Type B pancreatic cell (in vitro differentiated cells): ENCODE measurements at regions not wholly inside any gene's neighbourhood (a gene's known extent, or its start where the extent isn't known, plus 50 kb on each side); places are given as distances from the start of the nearest gene placed in this dataset.
A peak's percentile ranks its signal among the peaks of the same experiment; 100 is the strongest.

ENCODE experiments used
- DNase-seq: peaks from one replicate; pipeline ENCODE4 v3.0.0; 2021; ENCODE audit warnings: mixed read lengths; ENCODE audit not compliant: unreplicated experiment; ENCODE audit errors: extremely low spot score
- H3K27ac Mint-ChIP-seq: 2 replicates; pipeline ENCODE4 v1.8.0; 2021; ENCODE audit warnings: mild to moderate bottlenecking, mixed read lengths
- H3K27me3 Mint-ChIP-seq: 2 replicates; pipeline ENCODE4 v1.8.0; 2021; ENCODE audit warnings: mixed read lengths
- H3K36me3 Mint-ChIP-seq: 2 replicates; pipeline ENCODE4 v1.8.0; 2021; ENCODE audit warnings: mixed read lengths
- H3K4me1 Mint-ChIP-seq: one replicate; pipeline ENCODE4 v1.8.0; 2021; ENCODE audit warnings: mixed read lengths; ENCODE audit not compliant: unreplicated experiment
- H3K4me3 Mint-ChIP-seq: 2 replicates; pipeline ENCODE4 v1.8.0; 2021; ENCODE audit warnings: mild to moderate bottlenecking, mixed read lengths
- H3K9me3 Mint-ChIP-seq: 2 replicates; pipeline ENCODE4 v1.8.0; 2021; ENCODE audit warnings: mixed read lengths
- CTCF ChIP-seq: fragments of 200-600 bp; sonication (generic); conservative IDR thresholded peaks from 2 replicates; pipeline ENCODE4 v1.5.0; 2021; ENCODE audit warnings: antibody characterized with exemption, mild to moderate bottlenecking

GRCh38 chr12:87820524-87821202 is 208.5 kb downstream of the C12orf50 start:
- Mint-ChIP-seq H3K9me3 (no peaks in the 10 kb centered on the region), H3K36me3 (no peaks in the 10 kb centered on the region), H3K27me3 (no peaks in the 10 kb centered on the region), H3K4me1 (peaks cover 18% of the 10 kb centered on the region), H3K4me3 (peak overlapping the region; percentile 6), H3K27ac (peak overlapping the region; percentile 10)
- no peak for TF ChIP-seq CTCF
- no peak for DNase-seq

DNA sequence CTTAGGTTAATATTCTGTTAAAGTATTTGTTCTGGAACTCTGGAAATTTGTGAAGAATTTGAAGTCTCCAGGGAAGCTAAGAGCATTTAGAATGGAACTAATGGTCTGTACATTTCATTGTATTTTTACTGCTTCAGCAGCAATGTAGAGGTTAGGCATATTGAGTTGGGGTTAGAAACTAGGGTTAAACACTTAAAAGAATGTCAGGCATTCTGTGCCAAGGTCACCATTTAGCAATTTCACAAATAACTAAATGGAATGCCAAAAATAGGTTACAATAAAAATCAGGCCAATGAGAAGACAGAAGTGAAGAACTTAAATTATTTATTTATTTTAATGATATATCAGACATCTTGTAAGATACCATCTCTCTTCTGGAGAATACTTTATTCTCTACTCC is 210.8 kb downstream of the C12orf50 start:
- no peaks in the 10 kb centered on the region for H3K36me3 Mint-ChIP-seq
- H3K9me3 Mint-ChIP-seq: peaks cover 4% of the 10 kb centered on the region
- H3K27ac Mint-ChIP-seq: no peak overlapping the region
- no peaks in the 10 kb centered on the region for H3K27me3 Mint-ChIP-seq
- DNase-seq: no peak
- no peak for TF ChIP-seq CTCF
- no peak overlapping the region for H3K4me3 Mint-ChIP-seq
- peaks cover 23% of the 10 kb centered on the region for H3K4me1 Mint-ChIP-seq

- H3K27ac Mint-ChIP-seq: no peak overlapping the region
- H3K36me3 Mint-ChIP-seq: no peaks in the 10 kb centered on the region
- DNase-seq: no peak
These were observed 213.2 kb downstream of the C12orf50 start for GRCh38 chr12:87815771-87816585.

GRCh38 chr12:87814625-87815024 is 214.6 kb downstream of the C12orf50 start:
- Mint-ChIP-seq H3K27ac (no peak overlapping the region), H3K36me3 (no peaks in the 10 kb centered on the region), H3K4me3 (no peak overlapping the region), H3K27me3 (no peaks in the 10 kb centered on the region), H3K4me1 (peaks cover 25% of the 10 kb centered on the region), H3K9me3 (peaks cover 4% of the 10 kb centered on the region)
- no peak for DNase-seq
- TF ChIP-seq CTCF: no peak

More at GRCh38 chr12:87815771-87816585, 213.2 kb downstream of the C12orf50 start:
- TF ChIP-seq CTCF: no peak
- H3K9me3 Mint-ChIP-seq: peaks cover 4% of the 10 kb centered on the region
- no peak overlapping the region for H3K4me3 Mint-ChIP-seq
- no peaks in the 10 kb centered on the region for H3K27me3 Mint-ChIP-seq
- H3K4me1 Mint-ChIP-seq: peaks cover 32% of the 10 kb centered on the region

DNA sequence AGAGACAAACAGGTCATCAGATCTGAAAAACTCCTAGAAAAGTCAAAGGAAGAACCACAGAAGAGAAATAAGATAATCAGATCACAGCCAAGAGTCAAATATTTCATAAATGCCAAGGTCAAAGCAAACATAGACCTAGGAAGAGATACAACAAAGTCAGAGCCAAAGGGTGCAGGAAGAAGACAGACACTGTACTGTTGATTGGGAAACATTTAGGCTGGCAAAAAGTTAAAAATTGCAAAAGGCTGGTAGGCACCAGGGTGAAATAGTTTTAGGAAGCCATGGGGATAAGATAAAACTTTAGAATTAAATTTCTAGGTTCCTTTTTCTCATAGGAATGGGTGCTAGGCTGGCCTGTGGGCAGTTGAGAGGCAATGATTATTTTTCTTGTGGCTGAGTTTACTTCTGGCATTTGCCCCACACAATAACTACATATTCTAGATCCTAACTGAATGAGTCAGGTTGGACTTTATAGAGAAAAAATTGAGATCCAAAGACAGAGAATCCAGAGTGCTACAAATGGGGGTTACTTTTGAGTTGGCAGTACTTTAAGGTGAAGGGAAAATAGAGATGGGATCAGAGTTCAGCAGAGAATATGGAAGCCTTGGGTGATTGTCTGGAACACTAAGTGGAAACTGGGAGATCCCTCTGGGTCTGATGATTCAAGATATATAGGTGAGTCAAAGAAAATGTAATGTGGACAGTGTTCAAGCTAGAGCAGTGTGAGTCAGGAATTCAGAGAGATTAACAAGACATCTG is 215.5 kb downstream of the C12orf50 start:
- no peaks in the 10 kb centered on the region for H3K36me3 Mint-ChIP-seq
- H3K4me1 Mint-ChIP-seq: peaks cover 25% of the 10 kb centered on the region
- no peak for DNase-seq
- H3K27ac Mint-ChIP-seq: peak overlapping the region; percentile 1
- H3K4me3 Mint-ChIP-seq: no peak overlapping the region
- H3K27me3 Mint-ChIP-seq: no peaks in the 10 kb centered on the region
- TF ChIP-seq CTCF: no peak
- peaks cover 4% of the 10 kb centered on the region for H3K9me3 Mint-ChIP-seq
